Spleen (tissue), 11 donors: ENCODE measurements at regions not wholly inside any gene's neighbourhood (a gene's known extent, or its start where the extent isn't known, plus 50 kb on each side); places are given as distances from the start of the nearest gene placed in this dataset.

ENCODE experiments used
- DNase-seq: peaks from one replicate; pipeline ENCODE4 v3.0.0-alpha.2; 2020
- H3K27ac ChIP-seq, 8 donors: fragments of 200-600 bp; sonication (generic) in 7 of 8; 1 replicate in 4 of 8; 2 replicates in 4 of 8; pipeline versions ENCODE4 v1.5.0 to v1.8.0; 2016 to 2021; ENCODE audit warnings: inconsistent platforms in 4 of 8, mild to moderate bottlenecking in 4 of 8, moderate library complexity in 1 of 8
- H3K27me3 ChIP-seq, 7 donors: fragments of 200-600 bp; sonication (generic) in 6 of 7; replicated peaks in 1 of 7; 1 replicate in 4 of 7; 2 replicates in 3 of 7; pipeline versions ENCODE4 v1.5.0 to v1.8.0; 2016 to 2021; ENCODE audit warnings: inconsistent platforms in 3 of 7, mild to moderate bottlenecking in 1 of 7
- H3K36me3 ChIP-seq, 6 donors: fragments of 200-600 bp; sonication (generic) in 5 of 6; 1 replicate in 4 of 6; 2 replicates in 2 of 6; pipeline versions ENCODE4 v1.5.0 to v1.8.0; 2016 to 2021; ENCODE audit warnings: inconsistent platforms in 2 of 6
- H3K4me1 ChIP-seq, 6 donors: fragments of 200-600 bp; sonication (generic) in 5 of 6; 1 replicate in 3 of 6; 2 replicates in 3 of 6; pipeline versions ENCODE4 v1.5.0 to v1.8.0; 2016 to 2021; ENCODE audit warnings: inconsistent platforms in 3 of 6
- H3K4me3 ChIP-seq, 8 donors: fragments of 200-600 bp; sonication (generic) in 7 of 8; 1 replicate in 4 of 8; 2 replicates in 4 of 8; pipeline versions ENCODE4 v1.5.0 to v1.8.0; 2016 to 2021; ENCODE audit warnings: inconsistent platforms in 4 of 8, mild to moderate bottlenecking in 4 of 8, moderate library complexity in 2 of 8
- H3K9me3 ChIP-seq, 8 donors: fragments of 200-600 bp; sonication (generic) in 7 of 8; 1 replicate in 4 of 8; 2 replicates in 4 of 8; pipeline versions ENCODE4 v1.5.0 to v1.8.0; 2016 to 2021; ENCODE audit warnings: inconsistent platforms in 4 of 8
- POLR2A ChIP-seq, 3 donors: fragments of 450-650 bp; IDR thresholded peaks; one replicate each; pipeline ENCODE4 v1.5.1; 2017; ENCODE audit warnings: antibody characterized with exemption in 3 of 3, mild to moderate bottlenecking in 1 of 3
- POLR2AphosphoS5 ChIP-seq, 3 donors: sonication (generic); formaldehyde crosslinking; IDR thresholded peaks; one replicate each; pipeline ENCODE4 v1.5.1; 2017; ENCODE audit warnings: antibody characterized with exemption in 3 of 3
- WGBS, 5 donors: extraction: QIAGEN DNeasy Blood & Tissue Kit in 3 of 5; methylation state at CpG; one replicate each; pipeline versions ENCODE4 v1.1.5 to v1.1.7; 2013 to 2018; 5-methylcytosine and 5-hydroxymethylcytosine counted together
- intact Hi-C: fragments of 100-400 bp; cut with DNase I; formaldehyde crosslinking; loops from one replicate; pipeline ENCODE4 v1.15.0; 2023; ENCODE audit warnings: low total_unique reads
- TF ChIP-seq, protein P1 (sequence below), 11 experiments: fragments of 200-600 bp in 7 of 11; fragments of 450-650 bp in 4 of 11; sonication (generic) in 4 of 11; IDR thresholded peaks in 8 of 11; conservative IDR thresholded peaks in 3 of 11; 1 replicate in 7 of 11; 2 replicates in 4 of 11; pipeline versions ENCODE4 v1.4.0 to v1.8.0; 2016 to 2021; ENCODE audit warnings: antibody characterized with exemption in 11 of 11, inconsistent platforms in 4 of 11, mild to moderate bottlenecking in 1 of 11
- donor health status: healthy with polysubstance abuse.
- donor health status: DM: no; HTN: no; CAD: no; lungs with moderate emphysema.
- donor health status: DM: no; HTN: no; CAD: no.
- donor health status: Bipolar disorder and iron deficiency.
- donor health status: healthy.
- donor health status: DM: no; HTN: no; CAD: no.
- donor health status: DM: yes; HTN: yes; CAD: no.

DNA sequence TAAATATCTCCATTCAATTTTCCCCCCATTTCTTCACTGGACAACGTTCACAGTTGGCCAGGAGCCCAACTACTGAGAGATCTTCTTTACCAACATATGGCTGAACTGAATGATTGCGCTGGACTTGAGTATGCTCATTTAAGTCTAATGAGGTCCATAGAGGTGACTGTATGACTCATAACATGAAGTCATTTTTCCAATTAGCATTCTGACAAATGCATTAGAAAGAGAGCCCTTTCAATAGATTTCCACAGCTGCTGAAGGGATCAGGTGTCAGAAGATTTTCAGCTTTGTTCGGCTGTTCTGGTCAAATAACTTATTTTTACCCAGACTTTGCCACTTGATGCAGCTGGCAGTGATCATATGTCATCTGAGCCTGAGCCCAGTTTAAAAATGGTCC is 438.0 kb downstream of the ETV1 start:
- no peak overlapping the region for H3K27ac ChIP-seq
- TF ChIP-seq POLR2AphosphoS5 (IDR thresholded peaks at IDR 0.05) = no peak
- no peak for TF ChIP-seq POLR2A (IDR thresholded peaks at IDR 0.05)
- TF ChIP-seq, protein P1, sequence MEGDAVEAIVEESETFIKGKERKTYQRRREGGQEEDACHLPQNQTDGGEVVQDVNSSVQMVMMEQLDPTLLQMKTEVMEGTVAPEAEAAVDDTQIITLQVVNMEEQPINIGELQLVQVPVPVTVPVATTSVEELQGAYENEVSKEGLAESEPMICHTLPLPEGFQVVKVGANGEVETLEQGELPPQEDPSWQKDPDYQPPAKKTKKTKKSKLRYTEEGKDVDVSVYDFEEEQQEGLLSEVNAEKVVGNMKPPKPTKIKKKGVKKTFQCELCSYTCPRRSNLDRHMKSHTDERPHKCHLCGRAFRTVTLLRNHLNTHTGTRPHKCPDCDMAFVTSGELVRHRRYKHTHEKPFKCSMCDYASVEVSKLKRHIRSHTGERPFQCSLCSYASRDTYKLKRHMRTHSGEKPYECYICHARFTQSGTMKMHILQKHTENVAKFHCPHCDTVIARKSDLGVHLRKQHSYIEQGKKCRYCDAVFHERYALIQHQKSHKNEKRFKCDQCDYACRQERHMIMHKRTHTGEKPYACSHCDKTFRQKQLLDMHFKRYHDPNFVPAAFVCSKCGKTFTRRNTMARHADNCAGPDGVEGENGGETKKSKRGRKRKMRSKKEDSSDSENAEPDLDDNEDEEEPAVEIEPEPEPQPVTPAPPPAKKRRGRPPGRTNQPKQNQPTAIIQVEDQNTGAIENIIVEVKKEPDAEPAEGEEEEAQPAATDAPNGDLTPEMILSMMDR (IDR thresholded peaks at IDR 0.05 in 8 of 11, conservative IDR thresholded peaks at IDR 0.05 in 3 of 11) = no peak
- no peaks in the 10 kb centered on the region for H3K9me3 ChIP-seq
- WGBS, 5 donors = 67 to 78% (median 72%) methylated on average over 3 of the region's 3 CpGs
- no peak for DNase-seq
- H3K36me3 ChIP-seq = no peaks in the 10 kb centered on the region
- no peak overlapping the region for H3K4me3 ChIP-seq
- intact Hi-C loops = no loop called here
- H3K4me1 ChIP-seq = no peaks in the 10 kb centered on the region
- H3K27me3 ChIP-seq = no peaks in the 10 kb centered on the region

DNA sequence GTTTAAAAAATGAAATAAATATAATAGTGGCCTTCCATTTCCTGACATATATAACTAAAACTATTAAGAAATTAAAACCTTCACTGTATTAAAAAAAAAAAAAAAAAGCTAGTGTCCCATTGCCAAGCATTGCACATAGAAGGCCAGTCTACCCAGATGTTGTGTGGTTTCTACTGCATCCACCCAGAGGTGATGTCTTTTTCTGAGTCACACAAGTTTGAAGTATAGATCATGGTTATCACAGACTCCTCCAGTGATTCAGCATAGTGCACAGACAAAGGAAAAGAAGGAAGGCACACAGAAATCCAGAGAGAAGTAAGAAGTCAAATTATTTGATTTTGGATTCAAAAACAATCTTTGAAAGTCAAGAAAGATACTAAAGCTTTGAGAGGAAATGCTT is 429.0 kb downstream of the ETV1 start:
- H3K4me1 ChIP-seq = peaks cover 0 to 3% (median 0%) of the 10 kb centered on the region in 6 donors
- intact Hi-C loops = no loop called here
- no peak overlapping the region for H3K27ac ChIP-seq
- no peaks in the 10 kb centered on the region for H3K9me3 ChIP-seq
- no peak overlapping the region for H3K4me3 ChIP-seq
- no peak for DNase-seq
- H3K36me3 ChIP-seq = no peaks in the 10 kb centered on the region
- no peaks in the 10 kb centered on the region for H3K27me3 ChIP-seq
- TF ChIP-seq POLR2A (IDR thresholded peaks at IDR 0.05) = no peak
- TF ChIP-seq, protein P1 (IDR thresholded peaks at IDR 0.05 in 8 of 11, conservative IDR thresholded peaks at IDR 0.05 in 3 of 11) = no peak
- TF ChIP-seq POLR2AphosphoS5 (IDR thresholded peaks at IDR 0.05) = no peak

DNA sequence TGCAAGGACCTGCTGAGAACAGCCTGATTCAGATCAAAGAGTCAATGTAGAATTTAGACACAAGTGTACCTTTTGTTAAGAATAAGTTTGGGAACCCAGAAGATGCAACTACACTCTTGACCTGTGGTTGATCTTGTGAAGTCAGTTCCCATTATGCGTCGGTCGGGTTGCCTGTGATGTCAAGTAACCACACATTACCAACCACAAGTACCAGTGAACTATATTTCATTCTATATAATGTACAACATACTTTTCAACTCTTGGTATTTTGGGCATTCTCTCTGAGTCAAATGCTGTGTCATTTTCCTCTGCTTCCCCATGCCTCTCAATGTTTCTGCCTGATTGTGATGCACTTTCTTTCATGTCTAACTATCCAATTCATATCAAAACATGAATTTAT is 426.2 kb downstream of the ETV1 start:
- DNase-seq = no peak

DNA sequence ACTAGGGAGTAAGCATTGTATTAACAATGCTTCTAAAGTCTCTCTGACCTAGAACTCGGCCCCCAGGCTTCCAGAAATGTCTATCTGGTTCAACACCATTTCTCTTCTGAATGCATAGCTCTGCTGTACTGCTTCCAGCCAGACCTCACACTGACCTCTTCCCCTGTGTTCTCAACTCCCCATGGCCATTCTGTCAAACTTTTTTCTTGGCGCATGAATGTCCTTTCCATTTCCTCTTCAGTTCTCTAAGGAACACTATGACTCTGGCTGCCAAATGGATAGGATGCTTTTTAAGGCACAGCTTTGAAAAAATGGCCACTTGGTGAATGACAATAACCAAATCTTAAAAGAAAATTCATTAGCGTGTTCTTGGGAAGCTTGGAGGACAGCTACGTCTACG is 425.8 kb downstream of the ETV1 start:
- H3K36me3 ChIP-seq = no peaks in the 10 kb centered on the region
- no peak overlapping the region for H3K4me3 ChIP-seq
- intact Hi-C loops = no loop called here
- H3K27ac ChIP-seq = no peak overlapping the region
- no peak for DNase-seq
- H3K9me3 ChIP-seq = no peaks in the 10 kb centered on the region
- H3K27me3 ChIP-seq = no peaks in the 10 kb centered on the region
- peaks cover 0 to 3% (median 0%) of the 10 kb centered on the region in 6 donors for H3K4me1 ChIP-seq
- TF ChIP-seq, protein P1 (IDR thresholded peaks at IDR 0.05 in 8 of 11, conservative IDR thresholded peaks at IDR 0.05 in 3 of 11) = no peak
- TF ChIP-seq POLR2A (IDR thresholded peaks at IDR 0.05) (no peak), POLR2AphosphoS5 (IDR thresholded peaks at IDR 0.05) (no peak)
- 60 to 79% (median 68%) methylated on average over 5 of the region's 5 CpGs for WGBS, 5 donors

More for the DNA sequence above, 426.2 kb downstream of the ETV1 start:
- no peak overlapping the region for H3K4me3 ChIP-seq
- H3K27ac ChIP-seq = no peak overlapping the region
- H3K36me3 ChIP-seq = no peaks in the 10 kb centered on the region
- H3K9me3 ChIP-seq = no peaks in the 10 kb centered on the region
- 26 to 53% (median 41%) methylated on average over 3 of the region's 3 CpGs for WGBS, 5 donors
- no peaks in the 10 kb centered on the region for H3K27me3 ChIP-seq
- H3K4me1 ChIP-seq = peaks cover 0 to 3% (median 0%) of the 10 kb centered on the region in 6 donors
- TF ChIP-seq POLR2AphosphoS5 (IDR thresholded peaks at IDR 0.05) (no peak), POLR2A (IDR thresholded peaks at IDR 0.05) (no peak)
- TF ChIP-seq, protein P1 (IDR thresholded peaks at IDR 0.05 in 8 of 11, conservative IDR thresholded peaks at IDR 0.05 in 3 of 11) = no peak
- intact Hi-C loops = no loop called here
